ENCODE measurements at regions not wholly inside any gene's neighbourhood (a gene's known extent, or its start where the extent isn't known, plus 50 kb on each side); places are given as distances from the start of the nearest gene placed in this dataset.

GRCh38 chr10:76732306-76732705, 905.3 kb downstream of the KCNMA1 start:
- TF ChIP-seq CTCF (IDR thresholded peaks at IDR 0.05; ENCODE audit: insufficient read depth, low read depth, low read length) (no peak), EZH2 (IDR thresholded peaks at IDR 0.05; ENCODE audit: insufficient read depth, low read length) (no peak)
